ENCODE measurements at regions not wholly inside any gene's neighbourhood (a gene's known extent, or its start where the extent isn't known, plus 50 kb on each side); places are given as distances from the start of the nearest gene placed in this dataset.
A peak's percentile ranks its signal among the peaks of the same experiment; 100 is the strongest.
"Not testable (repeated sequence)": the region's sequence is repeated elsewhere in the genome, so short reads cannot be mapped to it uniquely, and the experiment has no call there.

GRCh38 chr10:36538953-36539586 is 586.3 kb upstream of the ANKRD30A start:
- peak; percentile 65 for DNase-seq

DNA sequence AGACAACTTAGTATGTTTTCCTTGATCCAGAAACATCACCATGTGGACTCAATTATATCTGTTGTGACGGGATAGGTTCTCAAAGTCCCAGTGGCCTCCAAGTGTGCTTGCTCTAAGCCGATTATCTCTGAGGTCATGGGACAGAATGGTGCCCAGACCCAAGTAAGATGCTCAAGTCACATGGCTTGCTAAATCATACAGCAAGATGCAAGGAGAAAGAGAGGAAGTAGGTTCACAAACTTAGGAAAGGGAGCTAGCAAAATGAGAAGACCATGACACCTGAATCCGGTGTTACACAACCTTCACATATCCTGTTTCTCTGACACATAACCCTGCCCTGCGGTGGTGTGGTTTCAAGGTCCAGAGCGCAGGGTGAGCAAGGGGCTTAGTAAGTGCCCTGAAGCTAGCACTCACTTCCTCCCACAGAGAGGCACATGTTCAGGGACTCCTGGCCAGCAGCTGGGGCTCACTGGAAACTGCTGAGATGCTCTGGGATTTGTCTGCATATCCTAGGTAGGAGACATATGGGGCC is 590.9 kb upstream of the ANKRD30A start:
- peak; percentile 76 for DNase-seq

DNA sequence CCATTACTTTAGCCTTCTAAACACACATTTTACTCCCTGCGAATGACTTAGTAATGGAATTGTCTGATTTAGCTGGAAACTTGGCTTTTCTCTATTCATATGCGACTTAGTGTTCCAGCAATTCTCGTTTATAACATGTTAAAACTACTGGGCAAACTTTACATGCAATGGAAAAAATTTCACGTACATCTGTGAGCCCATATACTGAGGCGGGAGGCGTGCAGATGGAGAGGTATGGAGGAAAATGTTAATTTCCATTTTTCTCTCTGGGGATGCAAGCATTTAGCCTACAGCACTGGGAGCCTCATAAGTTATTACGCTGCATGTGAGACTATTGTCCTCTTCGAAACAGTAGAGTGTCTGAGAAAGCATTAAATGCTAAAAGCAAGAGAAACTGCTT is 591.5 kb upstream of the ANKRD30A start:
- DNase-seq = no peak

DNA sequence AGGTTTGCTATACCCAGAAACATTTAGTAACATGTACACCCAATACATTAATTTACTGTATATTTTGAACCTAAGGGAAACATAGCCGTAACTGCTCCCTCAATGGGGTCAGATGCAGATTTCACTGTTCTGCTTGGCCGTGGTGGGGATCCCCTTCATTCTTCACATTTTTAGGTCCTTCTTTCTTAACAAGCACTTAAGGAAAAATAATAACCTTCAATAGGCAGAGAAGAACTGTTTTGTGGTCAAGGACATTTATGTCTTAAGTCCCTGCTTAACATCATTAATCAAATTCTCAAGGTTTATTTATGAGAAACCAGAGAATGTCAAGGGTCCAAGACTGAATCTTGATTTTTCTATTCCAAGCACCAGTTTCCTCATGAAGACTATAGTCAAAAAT is 592.1 kb upstream of the ANKRD30A start:
- no peak for DNase-seq

DNA sequence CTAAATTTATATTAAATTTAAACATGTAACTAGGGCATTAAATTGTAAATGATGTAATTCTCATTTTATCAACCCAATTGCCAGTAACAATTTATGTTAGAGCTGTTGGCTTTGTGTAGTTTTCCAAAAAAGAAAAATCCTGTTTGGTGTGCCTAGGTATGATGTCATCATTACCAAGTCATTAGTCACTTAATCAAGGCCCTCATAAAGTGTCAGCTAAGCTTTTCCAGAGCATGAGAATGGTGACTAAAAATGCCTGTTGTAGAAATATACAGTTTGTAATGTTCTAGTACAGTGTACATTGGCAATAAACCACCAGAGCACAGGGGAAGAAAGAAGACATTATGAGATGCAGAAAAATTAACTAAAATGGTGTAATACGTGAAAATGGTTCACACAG is 593.8 kb upstream of the ANKRD30A start:
- peak; percentile 62 for DNase-seq

DNA sequence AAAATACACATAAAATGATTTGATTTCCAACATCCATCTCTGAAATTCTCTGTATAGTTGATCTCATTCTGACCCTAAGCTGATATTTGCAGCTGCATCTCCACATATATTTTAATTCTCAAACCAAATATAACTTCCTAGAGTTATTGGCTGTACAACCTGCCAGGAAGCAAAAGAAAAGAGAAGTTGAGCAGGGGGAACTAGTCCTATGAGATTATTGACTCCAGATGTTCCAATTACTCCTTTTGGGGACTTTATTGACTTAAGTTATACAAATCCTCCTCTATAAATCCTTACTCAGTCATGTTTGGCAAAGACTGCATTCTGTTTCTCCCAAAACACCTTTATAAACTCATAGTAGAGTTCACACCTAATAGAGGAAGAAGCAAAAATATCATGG is 599.4 kb upstream of the ANKRD30A start:
- no peak for DNase-seq

GRCh38 chr10:36524126-36524525 is 601.3 kb upstream of the ANKRD30A start:
- not testable (repeated sequence) for DNase-seq

DNA sequence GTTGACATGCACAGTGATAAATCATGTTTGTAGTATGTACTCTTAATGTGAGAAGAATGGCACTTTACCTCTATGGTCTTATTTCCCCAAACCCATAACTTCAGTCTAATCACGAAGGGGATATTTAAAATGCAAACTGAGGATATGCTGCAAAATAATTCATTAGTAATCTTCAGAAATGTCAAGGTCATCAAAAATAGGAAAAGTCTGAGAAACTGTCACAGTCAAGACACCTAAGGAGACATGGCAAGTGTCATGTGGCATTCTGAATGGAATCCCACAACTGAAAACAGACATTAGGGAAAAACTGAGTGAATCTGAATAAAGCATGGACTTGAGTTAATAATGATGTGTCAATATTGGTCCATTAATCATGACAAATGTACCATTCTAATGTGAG is 605.5 kb upstream of the ANKRD30A start:
- DNase-seq = no peak

- DNase-seq = no peak
These were observed 609.1 kb upstream of the ANKRD30A start for GRCh38 chr10:36516281-36516680.

- DNase-seq = peak; percentile 63
These were observed 610.1 kb upstream of the ANKRD30A start for GRCh38 chr10:36515319-36515718.

GRCh38 chr10:36507715-36508114 is 617.7 kb upstream of the ANKRD30A start:
- DNase-seq = no peak

DNA sequence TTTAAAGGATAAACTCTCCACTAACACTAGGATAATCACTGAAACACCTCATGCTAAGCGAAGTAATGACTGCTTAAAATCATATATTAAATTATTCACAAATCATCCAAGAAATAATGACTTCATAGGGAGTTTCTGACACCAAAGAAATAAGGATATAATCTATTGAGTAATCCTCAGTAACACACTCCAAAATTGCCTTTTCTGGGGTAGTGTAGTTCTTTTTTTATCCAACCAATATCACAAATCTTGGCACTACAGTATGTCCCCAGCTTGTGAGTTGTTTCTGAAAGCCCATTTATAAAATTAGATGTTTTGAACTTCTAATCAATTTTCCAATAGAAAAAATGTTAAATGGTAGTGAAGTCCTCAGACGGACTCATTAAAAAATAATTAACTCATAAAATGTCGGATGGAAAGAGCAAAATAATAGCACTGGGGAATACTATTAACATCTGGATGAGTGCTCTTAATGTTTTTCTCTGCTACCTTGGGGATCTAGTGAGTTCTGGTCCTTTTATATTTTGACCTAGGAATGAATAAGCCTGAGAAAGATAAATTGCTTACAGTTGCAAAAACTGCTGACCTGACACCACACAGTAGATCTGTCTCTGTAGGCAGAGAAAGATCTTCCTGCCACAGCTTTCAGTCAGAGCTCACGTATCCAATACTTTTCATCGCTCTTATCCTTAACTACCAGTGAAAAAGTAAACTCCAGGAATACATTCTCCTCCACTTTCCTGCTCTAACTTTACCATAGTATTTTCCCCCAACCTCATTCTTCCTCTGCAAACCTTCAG is 618.5 kb upstream of the ANKRD30A start:
- DNase-seq = no peak

DNA sequence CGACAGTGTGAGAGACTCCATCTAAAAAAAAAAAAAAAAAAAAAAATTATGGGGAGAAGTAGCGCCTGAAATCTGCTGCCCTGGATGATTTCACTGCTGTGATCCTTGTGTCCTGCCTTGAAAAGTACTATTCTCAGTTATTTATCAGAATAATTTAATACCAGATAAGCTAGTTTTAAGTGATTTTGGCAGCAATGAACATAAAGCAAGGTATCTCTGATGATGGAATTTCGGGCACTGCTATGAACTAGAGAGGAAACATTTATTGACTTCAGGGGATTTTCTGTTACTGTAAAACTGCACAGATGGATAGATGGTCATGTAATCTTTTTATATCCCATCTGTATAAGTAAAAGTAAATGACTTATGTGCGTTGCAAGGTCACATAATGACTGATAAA is 619.1 kb upstream of the ANKRD30A start:
- DNase-seq = no peak

- peak; percentile 9 for DNase-seq
These were observed 620.6 kb upstream of the ANKRD30A start for GRCh38 chr10:36504758-36505157.

DNA sequence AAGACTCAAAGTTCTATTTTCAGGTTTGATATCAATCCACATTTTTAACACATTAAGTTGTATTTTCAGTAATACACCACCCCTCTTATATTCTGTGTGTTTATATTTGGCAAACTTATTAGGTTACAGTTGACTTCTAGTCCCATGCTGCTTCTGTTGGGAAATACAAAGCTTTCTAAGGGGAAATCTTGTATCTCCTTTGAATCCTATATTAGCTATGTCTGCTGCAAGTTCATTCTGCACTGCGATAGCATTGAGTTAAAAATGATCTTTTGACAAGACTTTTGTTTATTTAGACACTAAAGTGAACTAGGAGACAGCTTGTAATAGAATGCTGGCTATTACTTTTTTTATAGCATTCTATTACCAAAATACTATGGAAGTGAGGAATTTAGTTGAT is 625.1 kb upstream of the ANKRD30A start:
- no peak for DNase-seq

DNA sequence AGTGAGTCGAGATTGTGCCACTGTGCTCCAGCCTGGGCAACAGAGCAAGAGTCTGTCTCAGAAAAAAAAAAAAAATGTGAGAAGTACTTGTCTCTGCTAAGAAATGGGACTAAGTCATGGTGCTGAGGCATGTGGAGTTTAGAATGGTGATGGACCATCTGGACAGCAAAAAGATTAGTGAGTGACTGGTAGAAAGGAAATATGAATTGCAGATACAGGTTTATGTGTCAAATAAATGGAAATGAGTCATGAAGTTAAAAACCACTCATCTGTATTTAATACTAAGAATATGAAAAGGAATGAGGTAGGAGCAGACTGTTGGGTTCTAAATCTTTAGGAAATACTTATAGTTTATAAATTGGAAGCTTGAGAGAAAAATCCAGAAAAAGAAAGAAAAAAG is 625.7 kb upstream of the ANKRD30A start:
- peak; percentile 44 for DNase-seq

DNA sequence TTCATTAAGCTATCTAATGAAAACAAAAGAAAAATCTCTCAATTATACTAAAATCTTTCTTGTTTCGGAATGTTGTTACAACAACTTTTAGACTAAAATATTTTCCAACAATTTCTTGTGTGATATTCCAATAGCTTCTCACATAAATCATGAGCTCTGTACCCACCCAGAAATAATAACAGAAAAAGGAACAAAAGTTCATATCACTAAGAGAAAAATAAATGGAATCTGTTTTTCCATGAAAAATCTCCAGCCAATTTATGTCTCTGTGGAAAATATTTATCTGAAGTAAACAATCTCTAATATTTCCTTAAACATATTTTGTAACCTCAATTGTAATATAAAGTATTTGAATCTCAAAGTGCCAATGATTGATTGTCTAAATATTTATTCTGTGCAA is 628.6 kb upstream of the ANKRD30A start:
- DNase-seq = no peak

GRCh38 chr10:36494371-36494770 is 631.0 kb upstream of the ANKRD30A start:
- peak; percentile 96 for DNase-seq

DNA sequence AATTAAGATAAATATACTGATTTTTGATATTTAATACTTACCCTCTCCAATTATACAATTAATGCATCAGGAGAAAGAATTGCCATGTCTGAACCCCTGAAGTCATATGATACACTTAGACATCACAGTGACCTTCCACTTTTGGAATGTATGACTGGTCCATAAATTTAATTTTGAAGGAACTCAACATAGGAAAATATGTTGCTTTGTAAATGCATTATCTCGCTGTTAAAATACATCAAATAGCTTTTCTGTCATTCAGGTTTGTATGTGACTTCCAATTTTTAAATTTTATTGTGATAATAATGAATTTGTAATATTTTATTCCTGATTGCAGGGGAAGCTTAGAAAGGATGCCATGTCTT is 631.9 kb upstream of the ANKRD30A start:
- DNase-seq = peak; percentile 70

GRCh38 chr10:36492590-36493515 is 632.5 kb upstream of the ANKRD30A start:
- peak; percentile 71 for DNase-seq

GRCh38 chr10:36491926-36492325 is 633.5 kb upstream of the ANKRD30A start:
- DNase-seq = no peak

DNA sequence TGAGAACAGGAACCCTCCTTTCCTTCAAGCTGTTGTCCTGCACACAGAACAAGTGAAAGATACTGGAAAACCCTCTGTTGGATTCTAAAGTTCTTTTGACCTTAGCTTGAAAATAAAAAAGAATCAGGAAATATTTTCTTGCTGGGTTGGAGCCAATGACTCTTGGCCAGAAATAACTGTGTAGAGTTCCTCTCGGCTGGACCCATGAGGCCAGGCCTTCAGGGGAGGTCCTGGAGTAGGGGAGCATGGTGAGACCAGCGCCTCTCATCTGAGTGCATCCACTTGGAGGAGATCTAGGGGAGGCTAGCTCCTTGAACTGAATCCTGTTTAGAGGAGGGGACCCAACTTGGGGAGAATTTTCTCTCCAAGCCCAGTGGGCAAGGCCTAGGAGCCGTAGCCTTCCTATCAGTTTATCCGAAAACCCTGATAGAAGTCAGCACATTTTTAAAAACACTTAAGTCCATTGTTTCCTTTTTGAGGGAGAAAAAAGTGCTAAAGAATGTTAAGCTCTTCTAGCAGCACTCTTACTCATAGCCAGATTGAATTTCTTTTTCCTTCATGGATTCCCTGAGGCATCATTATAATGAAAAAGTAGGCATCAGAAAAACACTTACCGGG is 635.7 kb upstream of the ANKRD30A start:
- peak; percentile 82 for DNase-seq

DNA sequence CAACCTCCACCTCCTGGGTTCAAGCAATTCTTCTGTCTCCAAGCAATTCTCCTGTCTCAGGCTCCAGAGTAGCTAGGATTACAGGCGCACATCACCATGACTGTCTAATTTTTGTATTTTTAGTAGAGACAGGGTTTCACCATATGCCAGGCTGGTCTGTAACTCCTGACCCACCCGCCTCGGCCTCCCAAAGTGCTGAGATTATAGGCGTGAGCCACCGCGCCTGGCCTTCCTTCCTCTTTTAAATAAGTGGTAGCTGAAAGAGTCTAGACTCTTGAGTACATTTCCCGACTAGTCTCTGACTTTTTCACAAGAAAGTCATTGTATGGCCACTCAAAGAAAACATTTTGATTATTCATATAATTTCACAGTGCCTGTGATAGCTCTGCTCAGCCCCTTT is 636.2 kb upstream of the ANKRD30A start:
- DNase-seq = no peak
